ENCODE measurements at regions not wholly inside any gene's neighbourhood (a gene's known extent, or its start where the extent isn't known, plus 50 kb on each side); places are given as distances from the start of the nearest gene placed in this dataset.
"Not testable (repeated sequence)": the region's sequence is repeated elsewhere in the genome, so short reads cannot be mapped to it uniquely, and the experiment has no call there.

- no peak for TF ChIP-seq JUND (IDR thresholded peaks at IDR 0.05; ENCODE audit: low read depth)
- peak in 1 of 2 experiments; percentile 25 for DNase-seq (ENCODE audit: low read depth in 1 of 2, low spot score in 1 of 2)
- in situ Hi-C loops (cut with HindIII; ENCODE audit: low pct_unique_long_range_greater_than_20kb, low sequenced_read_pairs) = no loop called here
These were observed 678.1 kb upstream of the ZNF608 start for GRCh38 chr5:125424402-125425141.

GRCh38 chr5:125429498-125429897, 683.1 kb upstream of the ZNF608 start:
- TF ChIP-seq JUND (IDR thresholded peaks at IDR 0.05; ENCODE audit: low read depth) = no peak
- in situ Hi-C loops (cut with HindIII; ENCODE audit: low pct_unique_long_range_greater_than_20kb, low sequenced_read_pairs) = no loop called here
- no peak for DNase-seq (ENCODE audit: low read depth in 1 of 2, low spot score in 1 of 2)

GRCh38 chr5:125433457-125433856, 687.0 kb upstream of the ZNF608 start:
- in situ Hi-C loops (cut with HindIII; ENCODE audit: low pct_unique_long_range_greater_than_20kb, low sequenced_read_pairs) = no loop called here
- DNase-seq (ENCODE audit: low read depth in 1 of 2, low spot score in 1 of 2) = no peak

GRCh38 chr5:125439243-125439642, 692.8 kb upstream of the ZNF608 start:
- no peak for DNase-seq (ENCODE audit: low read depth in 1 of 2, low spot score in 1 of 2)
- TF ChIP-seq JUND (IDR thresholded peaks at IDR 0.05; ENCODE audit: low read depth) = no peak
- in situ Hi-C loops (cut with HindIII; ENCODE audit: low pct_unique_long_range_greater_than_20kb, low sequenced_read_pairs) = no loop called here

More at GRCh38 chr5:125433457-125433856, 687.0 kb upstream of the ZNF608 start:
- TF ChIP-seq JUND (IDR thresholded peaks at IDR 0.05; ENCODE audit: low read depth) = no peak

GRCh38 chr5:125440905-125441304, 694.5 kb upstream of the ZNF608 start:
- TF ChIP-seq JUND (IDR thresholded peaks at IDR 0.05; ENCODE audit: low read depth) = no peak
- in situ Hi-C loops (cut with HindIII; ENCODE audit: low pct_unique_long_range_greater_than_20kb, low sequenced_read_pairs) = no loop called here
- no peak for DNase-seq (ENCODE audit: low read depth in 1 of 2, low spot score in 1 of 2)

DNA sequence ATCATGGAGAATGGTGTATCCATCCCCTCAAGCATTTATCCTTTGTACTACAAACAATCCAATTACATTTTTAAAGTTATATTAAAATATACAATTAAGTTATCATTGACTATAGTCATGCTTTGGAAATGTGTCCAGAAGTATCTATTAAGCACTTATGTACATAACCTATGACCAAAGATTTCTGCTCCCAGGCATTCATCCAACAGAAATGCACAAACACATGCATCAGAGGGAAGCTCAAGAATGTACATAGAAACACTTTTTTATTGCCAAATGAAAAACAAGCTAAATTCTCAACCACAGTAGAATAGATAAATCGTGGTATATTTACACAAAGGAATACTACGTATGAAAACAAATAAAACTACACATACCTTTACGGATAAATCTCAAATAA, 700.5 kb upstream of the ZNF608 start:
- DNase-seq (ENCODE audit: low read depth in 1 of 2, low spot score in 1 of 2) = no peak
- in situ Hi-C loops (cut with HindIII; ENCODE audit: low pct_unique_long_range_greater_than_20kb, low sequenced_read_pairs) = no loop called here
- no peak for TF ChIP-seq JUND (IDR thresholded peaks at IDR 0.05; ENCODE audit: low read depth)

- no peak for DNase-seq (ENCODE audit: low read depth in 1 of 2, low spot score in 1 of 2)
- no peak for TF ChIP-seq JUND (IDR thresholded peaks at IDR 0.05; ENCODE audit: low read depth)
- in situ Hi-C loops (cut with HindIII; ENCODE audit: low pct_unique_long_range_greater_than_20kb, low sequenced_read_pairs) = no loop called here
These were observed 704.3 kb upstream of the ZNF608 start for GRCh38 chr5:125450771-125451170.

DNA sequence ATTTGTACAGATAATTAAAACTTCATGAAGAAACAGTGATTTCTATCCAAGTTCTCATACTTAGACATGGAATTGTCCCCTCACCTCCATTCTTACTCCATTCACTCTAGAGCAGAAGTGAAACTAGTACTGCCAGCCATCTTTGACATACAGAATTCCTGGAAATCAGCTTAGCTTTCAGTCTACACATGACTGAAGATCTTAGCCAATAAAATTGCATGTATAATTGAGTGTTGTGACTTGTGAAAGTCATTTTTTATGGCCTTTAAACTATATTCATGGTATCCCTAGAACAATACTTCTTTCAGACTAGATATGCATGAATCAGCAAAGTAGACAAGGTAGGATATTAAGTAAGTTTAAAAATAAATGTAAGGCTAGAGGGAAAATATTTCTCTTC, 705.2 kb upstream of the ZNF608 start:
- no peak for TF ChIP-seq JUND (IDR thresholded peaks at IDR 0.05; ENCODE audit: low read depth)
- in situ Hi-C loops (cut with HindIII; ENCODE audit: low pct_unique_long_range_greater_than_20kb, low sequenced_read_pairs) = no loop called here
- DNase-seq (ENCODE audit: low read depth in 1 of 2, low spot score in 1 of 2) = no peak

GRCh38 chr5:125452991-125453390, 706.6 kb upstream of the ZNF608 start:
- in situ Hi-C loops (cut with HindIII; ENCODE audit: low pct_unique_long_range_greater_than_20kb, low sequenced_read_pairs) = no loop called here
- no peak for TF ChIP-seq JUND (IDR thresholded peaks at IDR 0.05; ENCODE audit: low read depth)
- DNase-seq (ENCODE audit: low read depth in 1 of 2, low spot score in 1 of 2) = no peak

GRCh38 chr5:125455041-125455440, 708.6 kb upstream of the ZNF608 start:
- DNase-seq (ENCODE audit: low read depth in 1 of 2, low spot score in 1 of 2) = no peak
- in situ Hi-C loops (cut with HindIII; ENCODE audit: low pct_unique_long_range_greater_than_20kb, low sequenced_read_pairs) = no loop called here
- TF ChIP-seq JUND (IDR thresholded peaks at IDR 0.05; ENCODE audit: low read depth) = no peak

- DNase-seq (ENCODE audit: low read depth in 1 of 2, low spot score in 1 of 2); in situ Hi-C loops (cut with HindIII; ENCODE audit: low pct_unique_long_range_greater_than_20kb, low sequenced_read_pairs): not testable (repeated sequence)
These were observed 709.6 kb upstream of the ZNF608 start for GRCh38 chr5:125456005-125456404.

GRCh38 chr5:125457617-125458016, 711.2 kb upstream of the ZNF608 start:
- in situ Hi-C loops (cut with HindIII; ENCODE audit: low pct_unique_long_range_greater_than_20kb, low sequenced_read_pairs) = no loop called here
- no peak for TF ChIP-seq JUND (IDR thresholded peaks at IDR 0.05; ENCODE audit: low read depth)
- DNase-seq (ENCODE audit: low read depth in 1 of 2, low spot score in 1 of 2) = no peak

DNA sequence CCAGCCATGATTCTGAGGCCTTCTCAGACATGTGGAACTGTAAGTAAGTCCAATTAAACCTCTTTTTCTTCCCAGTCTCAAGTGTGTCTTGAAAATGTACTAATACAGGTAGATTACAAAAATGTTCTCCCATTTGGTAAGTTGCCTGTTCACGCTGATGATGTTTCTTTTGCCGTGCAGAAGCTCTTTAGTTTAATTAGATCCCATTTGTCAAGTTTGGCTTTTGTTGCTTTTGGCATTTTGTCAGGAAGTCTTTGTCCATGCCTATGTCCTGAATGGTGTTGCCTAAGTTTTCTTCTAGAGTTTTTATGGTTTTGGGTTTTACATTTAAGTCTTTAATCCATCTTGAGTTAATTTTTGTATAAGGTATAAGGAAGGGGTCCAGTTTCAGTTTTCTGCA, 712.5 kb upstream of the ZNF608 start:
- DNase-seq (ENCODE audit: low read depth in 1 of 2, low spot score in 1 of 2); in situ Hi-C loops (cut with HindIII; ENCODE audit: low pct_unique_long_range_greater_than_20kb, low sequenced_read_pairs): not testable (repeated sequence)

GRCh38 chr5:125461641-125462072, 715.2 kb upstream of the ZNF608 start:
- peak; percentile 68; the same call in 1 of the 2 replicates for TF ChIP-seq JUND (IDR thresholded peaks at IDR 0.05; ENCODE audit: low read depth)
- peak in 1 of 2 experiments; percentile 81 for DNase-seq (ENCODE audit: low read depth in 1 of 2, low spot score in 1 of 2)
- in situ Hi-C loops (cut with HindIII; ENCODE audit: low pct_unique_long_range_greater_than_20kb, low sequenced_read_pairs) = no loop called here
